Type B pancreatic cell (in vitro differentiated cells): ENCODE measurements at regions not wholly inside any gene's neighbourhood (a gene's known extent, or its start where the extent isn't known, plus 50 kb on each side); places are given as distances from the start of the nearest gene placed in this dataset.
"Not testable (repeated sequence)": the region's sequence is repeated elsewhere in the genome, so short reads cannot be mapped to it uniquely, and the experiment has no call there.

Experiments used
- DNase-seq: peaks from one replicate; pipeline ENCODE4 v3.0.0; 2021; ENCODE audit warnings: mixed read lengths; ENCODE audit not compliant: unreplicated experiment; ENCODE audit errors: extremely low spot score
- H3K27ac Mint-ChIP-seq: 2 replicates; pipeline ENCODE4 v1.8.0; 2021; ENCODE audit warnings: mild to moderate bottlenecking, mixed read lengths
- H3K27me3 Mint-ChIP-seq: 2 replicates; pipeline ENCODE4 v1.8.0; 2021; ENCODE audit warnings: mixed read lengths
- H3K36me3 Mint-ChIP-seq: 2 replicates; pipeline ENCODE4 v1.8.0; 2021; ENCODE audit warnings: mixed read lengths
- H3K4me1 Mint-ChIP-seq: one replicate; pipeline ENCODE4 v1.8.0; 2021; ENCODE audit warnings: mixed read lengths; ENCODE audit not compliant: unreplicated experiment
- H3K4me3 Mint-ChIP-seq: 2 replicates; pipeline ENCODE4 v1.8.0; 2021; ENCODE audit warnings: mild to moderate bottlenecking, mixed read lengths
- H3K9me3 Mint-ChIP-seq: 2 replicates; pipeline ENCODE4 v1.8.0; 2021; ENCODE audit warnings: mixed read lengths
- CTCF ChIP-seq: fragments of 200-600 bp; sonication (generic); conservative IDR thresholded peaks from 2 replicates; pipeline ENCODE4 v1.5.0; 2021; ENCODE audit warnings: antibody characterized with exemption, mild to moderate bottlenecking

- no peak overlapping the region for H3K27ac Mint-ChIP-seq
- H3K4me1 Mint-ChIP-seq = peaks cover 31% of the 10 kb centered on the region
- H3K36me3 Mint-ChIP-seq = peaks cover 10% of the 10 kb centered on the region
Measured at GRCh38 chr2:186348200-186348599, 137.9 kb upstream of the ZC3H15 start.

GRCh38 chr2:186349508-186349907 is 136.6 kb upstream of the ZC3H15 start:
- DNase-seq = no peak
- Mint-ChIP-seq H3K4me1 (peaks cover 31% of the 10 kb centered on the region), H3K27me3 (no peaks in the 10 kb centered on the region), H3K9me3 (peaks cover 12% of the 10 kb centered on the region), H3K27ac (no peak overlapping the region), H3K36me3 (peaks cover 15% of the 10 kb centered on the region), H3K4me3 (no peak overlapping the region)
- TF ChIP-seq CTCF = no peak

More at GRCh38 chr2:186348200-186348599, 137.9 kb upstream of the ZC3H15 start:
- Mint-ChIP-seq H3K9me3 (peaks cover 6% of the 10 kb centered on the region), H3K4me3 (no peak overlapping the region), H3K27me3 (no peaks in the 10 kb centered on the region)
- TF ChIP-seq CTCF = no peak
- DNase-seq = no peak

- not testable (repeated sequence) for DNase-seq, H3K4me3 Mint-ChIP-seq, H3K27me3 Mint-ChIP-seq, H3K4me1 Mint-ChIP-seq, H3K27ac Mint-ChIP-seq
- Mint-ChIP-seq H3K36me3 (peaks cover 10% of the 10 kb centered on the region), H3K9me3 (peaks cover 12% of the 10 kb centered on the region)
Measured at GRCh38 chr2:186354160-186354559, 131.9 kb upstream of the ZC3H15 start.

GRCh38 chr2:186365406-186365805 is 120.7 kb upstream of the ZC3H15 start:
- Mint-ChIP-seq H3K9me3 (no peaks in the 10 kb centered on the region), H3K27ac (no peak overlapping the region), H3K4me3 (no peak overlapping the region), H3K27me3 (no peaks in the 10 kb centered on the region), H3K4me1 (no peaks in the 10 kb centered on the region), H3K36me3 (no peaks in the 10 kb centered on the region)
- no peak for TF ChIP-seq CTCF
- DNase-seq = no peak

- no peak overlapping the region for H3K4me3 Mint-ChIP-seq
- DNase-seq = no peak
- H3K4me1 Mint-ChIP-seq = no peaks in the 10 kb centered on the region
- H3K9me3 Mint-ChIP-seq = peaks cover 3% of the 10 kb centered on the region
- TF ChIP-seq CTCF = no peak
- H3K36me3 Mint-ChIP-seq = no peaks in the 10 kb centered on the region
- H3K27me3 Mint-ChIP-seq = no peaks in the 10 kb centered on the region
- no peak overlapping the region for H3K27ac Mint-ChIP-seq
Measured at GRCh38 chr2:186379052-186379451, 107.0 kb upstream of the ZC3H15 start.

GRCh38 chr2:186380805-186381204 is 105.3 kb upstream of the ZC3H15 start:
- Mint-ChIP-seq H3K4me3 (no peak overlapping the region), H3K36me3 (peaks cover 5% of the 10 kb centered on the region), H3K9me3 (peaks cover 5% of the 10 kb centered on the region), H3K27ac (no peak overlapping the region), H3K27me3 (no peaks in the 10 kb centered on the region), H3K4me1 (no peaks in the 10 kb centered on the region)
- no peak for TF ChIP-seq CTCF
- no peak for DNase-seq
